Caco-2 (cell line): ENCODE measurements at regions not wholly inside any gene's neighbourhood (a gene's known extent, or its start where the extent isn't known, plus 50 kb on each side); places are given as distances from the start of the nearest gene placed in this dataset.

Source experiments
- BruUV-seq: library from RNA; stranded (reverse); fragments of 400-500 nt; replicated peaks from 2 replicates; lab custom pipeline; 2021; lab: Mats Ljungman, UMichigan
- CTCF ChIA-PET: fragments of 300-600 bp; sonication (Branson Sonifier 250); formaldehyde crosslinking; loops from one replicate; lab custom pipeline; 2022; ENCODE audit warnings: antibody characterized with exemption; lab: Charles Lee
- POLR2A ChIA-PET: fragments of 300-600 bp; sonication (Branson Sonifier 250); formaldehyde crosslinking; loops from one replicate; lab custom pipeline; 2022; ENCODE audit warnings: antibody characterized with exemption; lab: Charles Lee
- DNase-seq, 2 experiments: peaks; one replicate each; pipeline versions ENCODE4 v3.0.0 to v3.0.0-alpha.2; 2020 to 2022
- H3K27me3 ChIP-seq: replicated peaks from 2 replicates; pipeline ENCODE4 v1.6.0; 2011; ENCODE audit warnings: low read length; ENCODE audit not compliant: control insufficient read depth, insufficient read depth
- H3K36me3 ChIP-seq: 2 replicates; pipeline ENCODE4 v1.5.1; 2011; ENCODE audit warnings: low read length; ENCODE audit not compliant: control insufficient read depth, insufficient read depth
- H3K4me1 ChIP-seq: fragments of 250-450 bp; sonication (Bioruptor Pico); 2 replicates; pipeline ENCODE4 v1.5.1; 2020; ENCODE audit warnings: mild to moderate bottlenecking
- H3K4me3 ChIP-seq: 2 replicates; pipeline ENCODE4 v1.5.1; 2011; ENCODE audit warnings: low read depth, mild to moderate bottlenecking, control low read depth, low read length
- H3K9me3 ChIP-seq: fragments of 250-450 bp; sonication (Bioruptor Pico); 2 replicates; pipeline ENCODE4 v1.5.1; 2020; ENCODE audit warnings: mild to moderate bottlenecking, moderate library complexity
- H3K27ac Mint-ChIP-seq: one replicate; pipeline ENCODE4 v1.8.0; 2022; ENCODE audit warnings: mixed read lengths; ENCODE audit not compliant: unreplicated experiment
- H3K27me3 Mint-ChIP-seq: one replicate; pipeline ENCODE4 v1.8.0; 2022; ENCODE audit warnings: mixed read lengths; ENCODE audit not compliant: insufficient read depth, unreplicated experiment
- H3K36me3 Mint-ChIP-seq: one replicate; pipeline ENCODE4 v1.8.0; 2022; ENCODE audit warnings: mild to moderate bottlenecking, mixed read lengths; ENCODE audit not compliant: insufficient read depth, unreplicated experiment
- H3K4me1 Mint-ChIP-seq: one replicate; pipeline ENCODE4 v1.8.0; 2022; ENCODE audit warnings: low read depth, mixed read lengths; ENCODE audit not compliant: unreplicated experiment
- H3K4me3 Mint-ChIP-seq: one replicate; pipeline ENCODE4 v1.8.0; 2022; ENCODE audit warnings: mild to moderate bottlenecking, moderate library complexity, mixed read lengths; ENCODE audit not compliant: unreplicated experiment
- H3K9me3 Mint-ChIP-seq: one replicate; pipeline ENCODE4 v1.8.0; 2022; ENCODE audit warnings: mixed read lengths; ENCODE audit not compliant: unreplicated experiment
- CTCF ChIP-seq, 2 experiments: fragments of 200-600 bp in 1 of 2; IDR thresholded peaks; 1 replicate in 1 of 2; 2 replicates in 1 of 2; pipeline versions ENCODE4 v1.5.1 to v1.8.0; 2011 to 2022; ENCODE audit warnings: antibody characterized with exemption in 1 of 2, control low read depth in 1 of 2, inconsistent platforms in 1 of 2, low read depth in 1 of 2, low read length in 1 of 2, mild to moderate bottlenecking in 1 of 2, moderate library complexity in 1 of 2; ENCODE audit not compliant: insufficient read depth in 1 of 2, severe bottlenecking in 1 of 2, unreplicated experiment in 1 of 2
- intact Hi-C: fragments of 100-400 bp; cut with micrococcal nuclease; formaldehyde crosslinking; loops from one replicate; pipeline ENCODE4 v1.10.0; 2022; ENCODE audit not compliant: unreplicated experiment

GRCh38 chr7:112395411-112395810 lies 54.8 kb upstream of the IFRD1 start:
- BruUV-seq = no TSS peak
- H3K27me3 Mint-ChIP-seq = peaks cover 9% of the 10 kb centered on the region
- H3K4me3 Mint-ChIP-seq = no peak overlapping the region
- intact Hi-C loops = no loop called here
- Histone ChIP-seq H3K4me3 (no peak overlapping the region), H3K9me3 (no peaks in the 10 kb centered on the region), H3K36me3 (no peaks in the 10 kb centered on the region), H3K27me3 (no peaks in the 10 kb centered on the region), H3K4me1 (peaks cover 5% of the 10 kb centered on the region)
- DNase-seq = no peak
- ChIA-PET POLR2A (interaction anchor here (0.5 kb wide), 1 partner anchor 15 kb away, joined by 3 read pairs; no protein-coding TSS in a partner anchor), CTCF (no interaction called here)
- H3K36me3 Mint-ChIP-seq = no peaks in the 10 kb centered on the region
- H3K4me1 Mint-ChIP-seq = peaks cover 7% of the 10 kb centered on the region
- no peak overlapping the region for H3K27ac Mint-ChIP-seq
- no peaks in the 10 kb centered on the region for H3K9me3 Mint-ChIP-seq
- TF ChIP-seq CTCF (IDR thresholded peaks at IDR 0.05; ENCODE audit: insufficient read depth in 1 of 2, low read depth in 1 of 2, low read length in 1 of 2, severe bottlenecking in 1 of 2, unreplicated experiment in 1 of 2) = no peak

- H3K9me3 ChIP-seq = no peaks in the 10 kb centered on the region
- H3K36me3 ChIP-seq = no peaks in the 10 kb centered on the region
- ChIA-PET POLR2A (no interaction called here), CTCF (no interaction called here)
- H3K4me1 ChIP-seq = peaks cover 5% of the 10 kb centered on the region
- H3K36me3 Mint-ChIP-seq = no peaks in the 10 kb centered on the region
- H3K27ac Mint-ChIP-seq = no peak overlapping the region
- H3K4me1 Mint-ChIP-seq = peaks cover 6% of the 10 kb centered on the region
- H3K4me3 Mint-ChIP-seq = no peak overlapping the region
- H3K4me3 ChIP-seq = no peak overlapping the region
- H3K27me3 Mint-ChIP-seq = peaks cover 9% of the 10 kb centered on the region
- intact Hi-C loops = no loop called here
- DNase-seq = no peak
- BruUV-seq = no TSS peak
- H3K27me3 ChIP-seq = no peaks in the 10 kb centered on the region
- no peak for TF ChIP-seq CTCF (IDR thresholded peaks at IDR 0.05; ENCODE audit: insufficient read depth in 1 of 2, low read depth in 1 of 2, low read length in 1 of 2, severe bottlenecking in 1 of 2, unreplicated experiment in 1 of 2)
- H3K9me3 Mint-ChIP-seq = no peaks in the 10 kb centered on the region
Measured at GRCh38 chr7:112395893-112396292, 54.4 kb upstream of the IFRD1 start.

- no peak for TF ChIP-seq CTCF (IDR thresholded peaks at IDR 0.05; ENCODE audit: insufficient read depth in 1 of 2, low read depth in 1 of 2, low read length in 1 of 2, severe bottlenecking in 1 of 2, unreplicated experiment in 1 of 2)
- no peaks in the 10 kb centered on the region for H3K4me1 ChIP-seq
- no peaks in the 10 kb centered on the region for H3K27me3 ChIP-seq
- Mint-ChIP-seq H3K27me3 (peaks cover 9% of the 10 kb centered on the region), H3K9me3 (no peaks in the 10 kb centered on the region), H3K36me3 (no peaks in the 10 kb centered on the region), H3K4me3 (no peak overlapping the region), H3K4me1 (no peaks in the 10 kb centered on the region), H3K27ac (no peak overlapping the region)
- CTCF ChIA-PET = no interaction called here
- H3K9me3 ChIP-seq = no peaks in the 10 kb centered on the region
- DNase-seq = no peak
- H3K4me3 ChIP-seq = no peak overlapping the region
- no peaks in the 10 kb centered on the region for H3K36me3 ChIP-seq
- BruUV-seq = no TSS peak
- intact Hi-C loops = no loop called here
- POLR2A ChIA-PET = no interaction called here
Measured at GRCh38 chr7:112398534-112398933, 51.7 kb upstream of the IFRD1 start.
